HCT116 (cell line): ENCODE measurements at regions not wholly inside any gene's neighbourhood (a gene's known extent, or its start where the extent isn't known, plus 50 kb on each side); places are given as distances from the start of the nearest gene placed in this dataset.

Source experiments
- ATAC-seq: fragments of 200-7000 bp; cut with Tn5 transposase; 2 replicates; pipeline ENCODE4 v1.9.1; 2020; ENCODE audit warnings: mild to moderate bottlenecking, moderate library complexity
- BruUV-seq: library from RNA; stranded (reverse); fragments of 400-500 nt; replicated peaks from 2 replicates; lab custom pipeline; 2021; lab: Mats Ljungman, UMichigan
- CTCF ChIA-PET: fragments of 300-600 bp; sonication (Branson Sonifier 250); formaldehyde crosslinking; loops from one replicate; lab custom pipeline; 2021; ENCODE audit warnings: antibody characterized with exemption; lab: Charles Lee
- POLR2A ChIA-PET: fragments of 300-600, 350-600 bp; sonication (Branson Sonifier 250); formaldehyde crosslinking; loops from one replicate; lab custom pipeline; 2021; ENCODE audit warnings: antibody characterized with exemption; lab: Charles Lee
- RAD21 ChIA-PET, 2 experiments: fragments of 300-600 bp; sonication (Branson Sonifier 250); formaldehyde crosslinking; loops; one replicate each; lab custom pipeline; 2023; ENCODE audit warnings: low total read pairs in 2 of 2; ENCODE audit not compliant: uncharacterized antibody in 2 of 2, unreplicated experiment in 2 of 2, low non-redundant PET in 1 of 2; lab: Charles Lee
- DNase-seq: peaks from one replicate; pipeline ENCODE4 v3.0.0-alpha.2; 2010; ENCODE audit warnings: low read depth, low spot score
- H2AFZ ChIP-seq: fragments of 200-600 bp; shearing (Covaris generic), sonication (generic); 2 replicates; pipeline ENCODE4 v1.6.1; 2017; ENCODE audit warnings: low read depth, mixed run types, mixed read lengths, antibody characterized with exemption, low read length; ENCODE audit not compliant: poor library complexity, severe bottlenecking
- H3K27ac ChIP-seq: 2 replicates; pipeline ENCODE4 v1.5.1; 2012; ENCODE audit warnings: low read depth, low read length
- H3K27me3 ChIP-seq: fragments of 200-600 bp; sonication (generic); 2 replicates; pipeline ENCODE4 v1.6.1; 2016; ENCODE audit warnings: mixed run types, low read length, mixed read lengths; ENCODE audit not compliant: insufficient read depth
- H3K36me3 ChIP-seq, 2 experiments: fragments of 200-500 bp in 1 of 2; fragments of 200-600 bp in 1 of 2; sonication (Bioruptor generic) in 1 of 2; sonication (generic) in 1 of 2; 2 replicates each; pipeline versions ENCODE4 v1.5.1 to v1.6.1; 2014 to 2016; ENCODE audit warnings: low read length in 2 of 2, inconsistent platforms in 1 of 2, mixed read lengths in 1 of 2, mixed run types in 1 of 2; ENCODE audit not compliant: insufficient read depth in 2 of 2, control insufficient read depth in 1 of 2
- H3K4me1 ChIP-seq, 2 experiments: fragments of 200-600 bp in 1 of 2; sonication (generic) in 1 of 2; 2 replicates each; pipeline versions ENCODE4 v1.5.1 to v1.6.1; 2012 to 2017; ENCODE audit warnings: low read length in 2 of 2, inconsistent platforms in 1 of 2, mild to moderate bottlenecking in 1 of 2, mixed read lengths in 1 of 2, mixed run types in 1 of 2, moderate library complexity in 1 of 2; ENCODE audit not compliant: insufficient read depth in 2 of 2, control insufficient read depth in 1 of 2
- H3K4me2 ChIP-seq: fragments of 200-600 bp; sonication (generic); 2 replicates; pipeline ENCODE4 v1.6.1; 2017; ENCODE audit warnings: mixed run types, low read length, mixed read lengths
- H3K4me3 ChIP-seq, 2 experiments: fragments of 200-600 bp in 1 of 2; sonication (generic) in 1 of 2; replicated peaks in 1 of 2; 2 replicates each; pipeline ENCODE4 v1.5.1; 2011 to 2016; ENCODE audit warnings: low read length in 2 of 2, control low read depth in 1 of 2, low read depth in 1 of 2, mild to moderate bottlenecking in 1 of 2, mixed read lengths in 1 of 2, mixed run types in 1 of 2
- H3K79me2 ChIP-seq: fragments of 200-600 bp; sonication (generic); 2 replicates; pipeline ENCODE4 v1.6.1; 2017; ENCODE audit warnings: mild to moderate bottlenecking, mixed run types, low read length, moderate library complexity, mixed read lengths; ENCODE audit not compliant: insufficient read depth
- H3K9ac ChIP-seq: fragments of 200-600 bp; sonication (generic); 2 replicates; pipeline ENCODE4 v1.6.1; 2016; ENCODE audit warnings: low read length, mixed read lengths
- H3K9me2 ChIP-seq: fragments of 200-600 bp; sonication (generic), shearing (Covaris generic); 2 replicates; pipeline ENCODE4 v1.6.1; 2017; ENCODE audit warnings: mixed run types, mild to moderate bottlenecking, moderate library complexity; ENCODE audit not compliant: insufficient read depth
- H3K9me3 ChIP-seq, 2 experiments: fragments of 200-500 bp in 1 of 2; fragments of 200-600 bp in 1 of 2; sonication (Bioruptor generic) in 1 of 2; sonication (generic) in 1 of 2; 2 replicates each; pipeline ENCODE4 v1.6.1; 2014 to 2017; ENCODE audit warnings: low read length in 2 of 2, mixed read lengths in 2 of 2, inconsistent platforms in 1 of 2, low read depth in 1 of 2, mild to moderate bottlenecking in 1 of 2, mixed run types in 1 of 2, moderate library complexity in 1 of 2; ENCODE audit not compliant: control insufficient read depth in 1 of 2, insufficient read depth in 1 of 2
- H4K20me1 ChIP-seq: fragments of 200-600 bp; sonication (generic), shearing (Covaris generic); 2 replicates; pipeline ENCODE4 v1.6.1; 2017; ENCODE audit warnings: mixed run types, mild to moderate bottlenecking, moderate library complexity; ENCODE audit not compliant: insufficient read depth
- CBX3 ChIP-seq: IDR thresholded peaks from 2 replicates; pipeline ENCODE4 v1.6.1; 2012; ENCODE audit warnings: low read depth
- EZH2phosphoT487 ChIP-seq: fragments of 200-600 bp; IDR thresholded peaks from 2 replicates; pipeline ENCODE4 v1.6.1; 2018; ENCODE audit warnings: antibody characterized with exemption, borderline replicate concordance
- POLR2AphosphoS5 ChIP-seq: IDR thresholded peaks from 2 replicates; pipeline ENCODE4 v1.6.1; 2011; ENCODE audit warnings: mild to moderate bottlenecking, low read depth, low read length, moderate library complexity
- SRF ChIP-seq: IDR thresholded peaks from 2 replicates; pipeline ENCODE4 v1.6.1; 2012; ENCODE audit warnings: low read depth
- intact Hi-C: fragments of 100-400 bp; cut with micrococcal nuclease; formaldehyde crosslinking; loops from 2 replicates; pipeline ENCODE4 v1.10.0; 2022
- TF ChIP-seq, protein P1 (sequence below), 3 experiments: fragments of 200-600 bp in 1 of 3; sonication (generic) in 1 of 3; IDR thresholded peaks in 2 of 3; conservative IDR thresholded peaks in 1 of 3; 2 replicates each; pipeline ENCODE4 v1.5.1; 2012 to 2017; ENCODE audit warnings: low read depth in 2 of 3, low read length in 2 of 3, antibody characterized with exemption in 1 of 3, borderline replicate concordance in 1 of 3, control low read depth in 1 of 3, mild to moderate bottlenecking in 1 of 3, mixed read lengths in 1 of 3, mixed run types in 1 of 3, moderate library complexity in 1 of 3; ENCODE audit not compliant: insufficient read depth in 1 of 3

DNA sequence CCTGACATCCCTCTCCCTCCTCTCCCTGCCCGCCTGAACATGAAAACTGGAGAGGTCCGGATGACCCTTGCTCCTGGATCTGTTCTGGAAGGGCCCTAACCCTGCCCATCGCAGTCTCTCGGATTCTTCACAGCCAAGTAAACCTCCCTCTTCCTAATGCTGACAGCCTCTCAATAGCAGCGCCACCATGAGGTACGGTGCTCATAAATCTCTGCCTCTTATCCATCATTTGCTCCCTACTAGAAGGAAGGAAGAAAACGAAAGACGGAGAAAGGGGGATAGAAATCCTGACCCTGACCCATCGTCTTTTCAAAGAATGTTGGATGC lies 257.9 kb downstream of the BCL11A start:
- Histone ChIP-seq H3K36me3 (no peaks in the 10 kb centered on the region), H3K9ac (no peak overlapping the region), H3K27ac (no peak overlapping the region), H3K9me2 (no peaks in the 10 kb centered on the region), H3K27me3 (peaks cover 17% of the 10 kb centered on the region; the same call in 1 of the 2 replicates), H3K4me1 (peaks cover 0 to 11% of the 10 kb centered on the region in 2 experiments; a peak in 1 of 4 replicates), H2AFZ (no peak overlapping the region), H3K9me3 (no peaks in the 10 kb centered on the region), H3K79me2 (no peaks in the 10 kb centered on the region), H3K4me2 (no peak overlapping the region), H3K4me3 (no peak overlapping the region), H4K20me1 (no peaks in the 10 kb centered on the region)
- CTCF ChIA-PET: no interaction called here
- TF ChIP-seq CBX3 (no peak), EZH2phosphoT487 (no peak), SRF (no peak)
- TF ChIP-seq, protein P1, sequence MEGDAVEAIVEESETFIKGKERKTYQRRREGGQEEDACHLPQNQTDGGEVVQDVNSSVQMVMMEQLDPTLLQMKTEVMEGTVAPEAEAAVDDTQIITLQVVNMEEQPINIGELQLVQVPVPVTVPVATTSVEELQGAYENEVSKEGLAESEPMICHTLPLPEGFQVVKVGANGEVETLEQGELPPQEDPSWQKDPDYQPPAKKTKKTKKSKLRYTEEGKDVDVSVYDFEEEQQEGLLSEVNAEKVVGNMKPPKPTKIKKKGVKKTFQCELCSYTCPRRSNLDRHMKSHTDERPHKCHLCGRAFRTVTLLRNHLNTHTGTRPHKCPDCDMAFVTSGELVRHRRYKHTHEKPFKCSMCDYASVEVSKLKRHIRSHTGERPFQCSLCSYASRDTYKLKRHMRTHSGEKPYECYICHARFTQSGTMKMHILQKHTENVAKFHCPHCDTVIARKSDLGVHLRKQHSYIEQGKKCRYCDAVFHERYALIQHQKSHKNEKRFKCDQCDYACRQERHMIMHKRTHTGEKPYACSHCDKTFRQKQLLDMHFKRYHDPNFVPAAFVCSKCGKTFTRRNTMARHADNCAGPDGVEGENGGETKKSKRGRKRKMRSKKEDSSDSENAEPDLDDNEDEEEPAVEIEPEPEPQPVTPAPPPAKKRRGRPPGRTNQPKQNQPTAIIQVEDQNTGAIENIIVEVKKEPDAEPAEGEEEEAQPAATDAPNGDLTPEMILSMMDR (IDR thresholded peaks at IDR 0.05 in 2 of 3, conservative IDR thresholded peaks at IDR 0.05 in 1 of 3; ENCODE audit: borderline replicate concordance in 1 of 3, insufficient read depth in 1 of 3, low read depth in 2 of 3, low read length in 2 of 3): 0 out of 6 replicates have a peak, but pooled peaks of 2 of the 3 experiments have one; percentile 2 to 15
- POLR2A ChIA-PET: no interaction called here
- BruUV-seq: no TSS peak
- intact Hi-C loops: no loop called here
- ATAC-seq (no peak), DNase-seq (no peak)
- RAD21 ChIA-PET: no interaction called here

DNA sequence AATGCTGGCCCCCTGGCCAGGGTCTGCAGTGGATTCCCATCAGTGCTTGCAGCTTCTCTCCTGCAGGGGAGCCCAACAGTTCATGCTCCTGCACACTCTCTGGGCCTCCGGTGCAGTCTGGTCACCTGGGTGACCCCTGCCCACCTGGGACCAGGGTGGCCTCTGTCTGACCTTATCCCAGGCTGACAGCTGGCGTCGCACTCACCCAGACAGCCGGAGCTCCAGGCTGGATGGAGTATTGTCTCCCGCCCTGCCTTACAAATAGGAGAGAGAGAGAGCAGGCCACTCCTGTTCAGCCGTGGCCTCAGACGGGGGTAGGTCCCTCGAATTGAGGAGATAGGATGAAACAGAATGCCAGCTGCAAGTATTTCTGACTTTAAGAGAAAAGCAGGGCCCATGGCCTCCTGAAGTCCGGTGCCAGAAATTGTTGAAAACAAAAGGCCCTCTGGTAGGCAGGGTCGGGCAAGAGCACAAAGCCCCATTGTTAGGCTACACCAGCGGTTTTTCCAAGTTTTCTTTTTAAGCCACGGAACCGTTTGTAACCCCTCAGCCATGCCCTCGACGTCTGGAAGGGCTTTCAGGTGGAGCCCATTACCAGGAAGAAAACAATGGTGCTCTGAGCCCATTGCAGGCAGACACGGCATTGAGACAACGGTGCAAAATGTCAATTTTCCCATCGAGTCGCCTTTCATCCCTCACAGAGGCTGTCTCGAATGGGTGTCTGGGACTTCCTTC lies 258.4 kb downstream of the BCL11A start:
- DNase-seq (no peak), ATAC-seq (no peak)
- Histone ChIP-seq H3K9ac (no peak overlapping the region), H4K20me1 (no peaks in the 10 kb centered on the region), H3K36me3 (no peaks in the 10 kb centered on the region), H3K4me1 (peaks cover 0 to 11% of the 10 kb centered on the region in 2 experiments; a peak in 1 of 4 replicates), H3K9me2 (no peaks in the 10 kb centered on the region), H3K27ac (no peak overlapping the region), H3K79me2 (no peaks in the 10 kb centered on the region), H3K27me3 (peaks cover 17% of the 10 kb centered on the region; the same call in 1 of the 2 replicates), H3K9me3 (no peaks in the 10 kb centered on the region), H3K4me3 (no peak overlapping the region), H3K4me2 (no peak overlapping the region)
- POLR2A ChIA-PET: no interaction called here
- intact Hi-C loops: no loop called here
- RAD21 ChIA-PET: no interaction called here
- CTCF ChIA-PET: no interaction called here
- no TSS peak for BruUV-seq
- TF ChIP-seq, protein P1 (IDR thresholded peaks at IDR 0.05 in 2 of 3, conservative IDR thresholded peaks at IDR 0.05 in 1 of 3; ENCODE audit: borderline replicate concordance in 1 of 3, insufficient read depth in 1 of 3, low read depth in 2 of 3, low read length in 2 of 3): 0 out of 6 replicates have a peak, but pooled peaks of 1 of the 3 experiments have one; percentile 10
- TF ChIP-seq POLR2AphosphoS5 (no peak), EZH2phosphoT487 (no peak)
- TF ChIP-seq, all 23 proteins: peak for 1
- H2AFZ ChIP-seq: no peak overlapping the region
